Glomerular visceral epithelial cell (primary cell): ENCODE measurements at regions not wholly inside any gene's neighbourhood (a gene's known extent, or its start where the extent isn't known, plus 50 kb on each side); places are given as distances from the start of the nearest gene placed in this dataset.
"Not testable (repeated sequence)": the region's sequence is repeated elsewhere in the genome, so short reads cannot be mapped to it uniquely, and the experiment has no call there.

Source experiments
- DNase-seq: peaks from one replicate; pipeline ENCODE4 v3.0.0-alpha.2; 2016; ENCODE audit errors: extremely low spot score

GRCh38 chr5:102617191-102618187 lies 118.7 kb upstream of the SLCO6A1 start:
- no peak for DNase-seq

GRCh38 chr5:102622262-102622661 lies 123.5 kb upstream of the SLCO6A1 start:
- no peak for DNase-seq

GRCh38 chr5:102623329-102624065 lies 124.7 kb upstream of the SLCO6A1 start:
- DNase-seq = no peak

- DNase-seq = no peak
Observed at GRCh38 chr5:102624405-102624804, 125.6 kb upstream of the SLCO6A1 start.

DNA sequence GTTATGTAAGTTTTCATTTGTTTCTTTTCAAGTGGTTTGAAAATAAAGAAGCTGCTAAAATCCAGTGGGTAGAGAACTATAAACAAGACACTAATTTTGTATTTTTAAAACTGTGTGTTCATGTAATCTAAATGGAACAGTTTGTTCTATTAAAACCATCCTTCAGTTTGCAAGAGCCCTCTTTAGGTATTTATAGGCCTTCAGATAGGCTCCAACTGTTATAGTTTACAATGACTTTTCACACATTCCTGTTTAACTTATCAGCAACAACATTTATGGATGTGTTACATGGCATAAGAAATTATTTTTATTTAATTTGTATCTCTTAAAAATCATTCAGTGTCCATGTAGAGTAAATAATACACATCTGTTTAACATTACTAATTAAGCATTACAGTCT lies 126.7 kb upstream of the SLCO6A1 start:
- DNase-seq = no peak

DNA sequence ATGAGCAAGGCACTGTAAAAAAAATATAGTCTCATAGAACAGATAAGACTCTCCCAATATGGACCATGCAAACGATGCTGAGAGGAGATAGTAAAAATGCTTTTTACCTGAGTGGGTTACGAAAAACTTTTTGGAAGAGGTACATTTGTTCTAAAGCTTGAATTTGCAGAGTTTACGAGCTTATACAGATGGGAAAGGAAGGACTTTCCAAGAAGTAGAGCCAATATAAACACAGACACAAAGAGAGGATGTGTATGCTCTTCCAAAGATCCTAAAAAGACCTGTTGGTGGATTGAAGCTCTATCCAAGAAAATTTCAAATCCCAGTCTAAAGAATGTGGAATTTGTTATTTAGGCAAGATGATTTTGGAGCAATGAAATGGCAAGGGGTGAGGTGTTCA lies 127.1 kb upstream of the SLCO6A1 start:
- DNase-seq = no peak

- peak; percentile 31 for DNase-seq
Observed at GRCh38 chr5:102627315-102627714, 127.8 kb upstream of the PAM start.

DNA sequence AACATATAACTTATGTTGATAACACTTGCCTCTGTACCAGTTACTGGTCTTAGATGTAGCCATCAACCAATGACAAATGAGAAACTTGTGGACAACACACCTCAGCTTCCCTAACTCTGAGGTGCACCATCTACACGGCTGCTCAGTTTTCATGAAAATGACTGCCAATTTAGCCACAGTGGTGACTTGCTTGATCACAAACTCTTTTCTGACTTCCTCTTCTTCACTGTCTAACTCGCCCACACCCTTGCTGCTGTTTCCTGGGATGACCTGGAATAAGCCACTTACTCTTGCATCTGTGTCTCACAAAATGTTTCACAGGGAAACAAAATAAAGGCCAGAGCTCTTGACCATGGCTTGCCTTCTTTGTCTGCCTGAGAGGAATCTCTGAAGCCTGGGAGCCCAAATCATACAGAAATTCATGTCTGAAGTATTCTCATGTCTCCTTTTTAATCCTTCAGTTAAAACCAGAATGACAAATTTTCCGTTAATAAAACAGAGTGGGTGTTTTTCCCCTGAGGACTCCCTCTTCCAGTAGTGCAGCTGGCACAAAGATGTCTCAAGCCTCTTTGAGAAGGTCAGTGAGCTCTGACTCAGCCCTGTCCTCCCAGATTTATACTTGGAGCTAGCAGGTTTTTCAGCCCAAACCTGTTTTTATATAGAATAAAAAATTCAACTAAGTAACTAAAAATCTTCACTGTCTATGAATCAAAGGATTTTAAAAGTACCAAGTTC lies 126.5 kb upstream of the PAM start:
- no peak for DNase-seq

DNA sequence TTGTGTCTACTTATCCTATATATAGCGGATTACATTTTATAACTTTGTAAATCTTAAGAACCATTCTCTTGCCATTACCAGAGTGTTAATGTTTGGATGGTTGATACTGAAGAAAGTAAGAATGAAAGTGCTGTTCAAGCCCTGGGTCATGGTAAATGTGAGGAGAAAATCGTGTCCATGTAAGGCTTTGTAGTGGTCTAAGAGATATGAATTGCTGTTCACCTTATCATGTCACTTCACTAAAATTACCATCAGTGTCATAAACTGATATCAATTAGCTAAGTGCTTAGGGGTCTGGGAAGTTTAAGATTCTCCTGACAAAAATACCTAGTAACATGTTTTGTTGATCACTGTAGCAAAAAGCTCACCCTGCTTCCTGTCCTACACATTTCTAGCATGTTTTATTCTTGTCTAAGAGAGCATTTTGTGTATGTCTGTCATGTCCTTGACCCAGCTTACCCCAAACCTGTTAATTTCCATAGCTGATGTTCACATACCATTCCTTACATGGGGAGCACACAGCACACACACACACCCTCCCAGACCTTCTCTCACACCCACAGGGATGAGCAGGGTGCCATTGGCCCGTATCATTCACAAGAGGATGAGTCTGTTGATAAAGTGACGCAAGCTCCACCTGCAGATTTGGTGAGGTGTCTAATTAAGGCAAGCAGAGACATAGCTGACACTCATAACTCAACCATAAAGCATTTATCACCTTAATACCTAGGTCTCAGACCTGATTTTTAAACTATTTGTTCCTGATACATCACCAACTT lies 125.1 kb upstream of the PAM start:
- DNase-seq = no peak

- DNase-seq = not testable (repeated sequence)
Observed at GRCh38 chr5:102635399-102635798, 119.7 kb upstream of the PAM start.

DNA sequence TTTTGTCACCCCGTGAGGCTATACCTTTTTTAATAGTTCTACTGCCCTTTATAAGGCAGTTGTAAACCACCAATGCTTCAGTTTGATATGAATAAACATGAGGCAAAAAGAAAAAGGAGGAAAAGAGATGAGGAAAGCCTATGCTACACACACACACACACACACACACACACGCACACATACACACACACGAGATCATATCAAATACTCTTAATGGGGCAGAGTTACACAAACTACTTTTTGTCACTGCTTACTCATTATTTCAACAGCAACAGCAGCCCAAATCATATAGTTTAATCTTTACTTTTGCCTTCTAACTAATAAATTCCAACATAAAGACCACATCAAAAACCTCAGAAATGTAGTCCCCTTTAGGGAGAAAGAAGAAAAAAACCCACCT lies 116.8 kb upstream of the PAM start:
- no peak for DNase-seq

DNA sequence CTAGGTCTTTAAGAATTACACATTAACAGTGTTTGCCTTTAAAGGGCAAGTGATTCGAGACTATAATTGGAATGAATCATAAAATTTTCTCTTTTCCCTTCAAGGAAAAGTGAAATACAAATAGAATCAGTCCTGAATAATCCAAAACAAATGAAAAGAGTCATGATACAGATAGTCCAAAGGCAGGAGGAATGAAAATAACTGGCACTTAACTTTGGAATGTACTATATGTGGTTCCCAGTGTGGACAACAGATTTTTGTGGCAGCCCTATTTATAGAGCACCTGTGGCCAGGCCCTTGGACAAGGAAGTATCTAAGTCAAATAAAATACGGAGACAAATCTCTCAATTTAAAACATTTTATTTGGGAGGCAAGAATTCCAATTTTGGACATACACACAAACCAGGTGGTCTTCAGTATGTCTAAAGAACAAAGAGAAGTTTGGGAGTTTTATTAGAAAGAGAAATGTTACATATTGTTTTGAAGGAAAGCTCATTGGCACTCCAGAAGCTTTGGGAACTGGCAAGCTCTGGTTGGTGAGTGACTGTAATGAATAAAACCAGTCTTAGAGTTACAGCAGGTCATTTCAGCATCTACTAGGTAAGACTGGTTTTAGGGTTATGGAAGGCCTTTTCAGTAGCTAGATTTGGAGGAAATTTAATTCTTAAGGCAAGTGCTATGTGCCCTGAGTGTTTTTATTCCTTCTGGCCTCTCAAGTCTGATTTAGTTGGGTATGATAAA lies 116.0 kb upstream of the PAM start:
- no peak for DNase-seq

- DNase-seq = no peak
Observed at GRCh38 chr5:102649731-102650130, 105.4 kb upstream of the PAM start.

GRCh38 chr5:102651466-102651865 lies 103.6 kb upstream of the PAM start:
- DNase-seq = no peak

GRCh38 chr5:102654559-102655349 lies 100.4 kb upstream of the PAM start:
- no peak for DNase-seq

DNA sequence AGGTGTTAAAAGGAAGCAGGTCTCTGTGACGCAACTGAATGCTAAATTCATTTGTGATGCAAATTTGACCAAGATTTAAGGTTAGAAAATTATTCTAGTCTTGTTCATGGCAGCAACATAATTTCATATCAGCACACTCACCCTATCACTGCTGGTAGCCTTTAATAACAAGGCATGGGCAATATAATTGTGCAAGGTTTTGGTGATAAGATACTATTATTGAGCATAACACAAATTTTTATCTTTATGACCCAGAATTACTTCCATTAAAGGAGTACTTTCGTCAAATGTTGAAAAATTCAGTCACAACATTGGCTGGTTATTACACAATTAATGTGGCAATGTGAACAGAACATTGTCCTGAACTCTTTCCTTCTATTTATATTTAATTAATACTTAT lies 96.0 kb upstream of the PAM start:
- no peak for DNase-seq

DNA sequence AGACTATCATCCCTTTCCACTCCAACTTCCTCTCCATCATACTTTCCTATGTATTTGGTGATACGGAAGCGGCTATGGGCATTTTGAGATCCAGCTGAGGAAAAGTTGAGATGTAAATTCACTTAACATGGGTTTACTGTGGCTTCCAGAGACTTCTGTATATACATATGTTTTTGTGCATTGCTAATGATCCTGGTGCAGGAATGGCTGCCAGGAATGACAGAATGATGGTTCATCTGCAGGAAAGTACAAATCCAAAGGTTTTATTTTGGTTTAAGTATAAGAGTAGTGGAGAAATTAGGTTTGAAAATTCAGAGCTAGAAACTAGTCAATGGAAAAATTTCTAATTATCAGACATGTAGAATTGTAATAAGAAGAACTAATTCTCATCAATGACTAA lies 95.0 kb upstream of the PAM start:
- no peak for DNase-seq

- no peak for DNase-seq
Observed at GRCh38 chr5:102663749-102664530, 91.2 kb upstream of the PAM start.
